Right lobe of liver (tissue), 6 donors: ENCODE measurements at regions not wholly inside any gene's neighbourhood (a gene's known extent, or its start where the extent isn't known, plus 50 kb on each side); places are given as distances from the start of the nearest gene placed in this dataset.

Experiments
- ATAC-seq, 4 donors: fragments of 200-7000 bp; cut with Tn5 transposase; one replicate each; pipeline ENCODE4 v1.9.1; 2020; ENCODE audit warnings: mild to moderate bottlenecking in 4 of 4, moderate library complexity in 4 of 4
- DNase-seq, 3 donors: peaks; one replicate each; pipeline ENCODE4 v3.0.0-alpha.2; 2020
- H3K27ac ChIP-seq, 3 donors: fragments of 200-600 bp; one replicate each; pipeline ENCODE4 v1.8.0; 2022
- H3K27me3 ChIP-seq, 2 donors: fragments of 200-600 bp; one replicate each; pipeline ENCODE4 v1.8.0; 2022
- H3K36me3 ChIP-seq, 4 donors: fragments of 200-600 bp; sonication (generic) in 1 of 4; one replicate each; pipeline versions ENCODE4 v1.5.1 to v1.8.0; 2017 to 2022; ENCODE audit warnings: control low read depth in 1 of 4
- H3K4me1 ChIP-seq, 4 donors: fragments of 200-600 bp; sonication (generic) in 1 of 4; one replicate each; pipeline versions ENCODE4 v1.5.1 to v1.8.0; 2017 to 2022; ENCODE audit warnings: control low read depth in 1 of 4
- H3K4me3 ChIP-seq, 3 donors: fragments of 200-600 bp; one replicate each; pipeline ENCODE4 v1.8.0; 2022
- H3K9me3 ChIP-seq, 4 donors: fragments of 200-600 bp; sonication (generic) in 1 of 4; one replicate each; pipeline versions ENCODE4 v1.5.1 to v1.8.0; 2017 to 2022; ENCODE audit warnings: control low read depth in 1 of 4
- CTCF ChIP-seq, 4 donors: fragments of 200-600 bp in 3 of 4; fragments of 450-650 bp in 1 of 4; IDR thresholded peaks; one replicate each; pipeline versions ENCODE4 v1.5.1 to v1.8.0; 2016 to 2022; ENCODE audit warnings: antibody characterized with exemption in 4 of 4, mild to moderate bottlenecking in 2 of 4
- POLR2A ChIP-seq: fragments of 450-650 bp; IDR thresholded peaks from one replicate; pipeline ENCODE4 v1.6.1; 2017; ENCODE audit warnings: antibody characterized with exemption, mild to moderate bottlenecking
- WGBS: methylation state at CpG from one replicate; pipeline ENCODE4 v1.1.6; 2018; ENCODE audit warnings: low coverage, low lambda C conversion rate; ENCODE audit not compliant: insufficient coverage; ENCODE audit errors: missing lambda C conversion rate; 5-methylcytosine and 5-hydroxymethylcytosine counted together
- intact Hi-C, 2 donors: fragments of 100-400 bp; cut with DNase I; formaldehyde crosslinking; loops; one replicate each; pipeline versions ENCODE4 v1.11.2 to v1.14.1; 2022
- donor health status: DM: no; HTN: yes; CAD: no.
- donor health status: DM: no; HTN: no; CAD: no.
- donor health status: DM: no; HTN: no; CAD: no.
- donor health status: DM: no; HTN: yes; CAD: no.
- donor health status: DM: no; HTN: yes; CAD: no.

GRCh38 chr20:7470912-7471311 lies 469.3 kb downstream of the HAO1 start:
- Histone ChIP-seq H3K36me3 (no peaks in the 10 kb centered on the region), H3K9me3 (no peaks in the 10 kb centered on the region), H3K4me3 (no peak overlapping the region), H3K4me1 (no peaks in the 10 kb centered on the region), H3K27me3 (no peaks in the 10 kb centered on the region), H3K27ac (no peak overlapping the region)
- DNase-seq (no peak), ATAC-seq (no peak)
- TF ChIP-seq POLR2A (no peak), CTCF (IDR thresholded peaks at IDR 0.05) (no peak)
- 20% methylated on average over 1 of the region's 2 CpGs for WGBS
- intact Hi-C loops: no loop called here

- DNase-seq (no peak), ATAC-seq (no peak)
- H3K4me1 ChIP-seq: no peaks in the 10 kb centered on the region
- H3K27ac ChIP-seq: no peak overlapping the region
- no peaks in the 10 kb centered on the region for H3K36me3 ChIP-seq
- TF ChIP-seq CTCF (IDR thresholded peaks at IDR 0.05) (no peak), POLR2A (no peak)
- intact Hi-C loops: no loop called here
- no peaks in the 10 kb centered on the region for H3K9me3 ChIP-seq
- H3K27me3 ChIP-seq: no peaks in the 10 kb centered on the region
- no peak overlapping the region for H3K4me3 ChIP-seq
These were observed 450.0 kb downstream of the HAO1 start for GRCh38 chr20:7490288-7490687.

GRCh38 chr20:7492257-7492656 lies 448.0 kb downstream of the HAO1 start:
- DNase-seq (no peak), ATAC-seq (no peak)
- Histone ChIP-seq H3K27ac (no peak overlapping the region), H3K27me3 (no peaks in the 10 kb centered on the region), H3K9me3 (no peaks in the 10 kb centered on the region), H3K4me1 (no peaks in the 10 kb centered on the region), H3K4me3 (no peak overlapping the region), H3K36me3 (no peaks in the 10 kb centered on the region)
- intact Hi-C loops: no loop called here
- TF ChIP-seq CTCF (IDR thresholded peaks at IDR 0.05) (no peak), POLR2A (no peak)
- 78% methylated on average over 3 of the region's 3 CpGs for WGBS

- WGBS: 95% methylated on average over 2 of the region's 2 CpGs
- intact Hi-C loops: no loop called here
These were observed 446.9 kb downstream of the HAO1 start for GRCh38 chr20:7493311-7493710.

More at GRCh38 chr20:7493311-7493710, 446.9 kb downstream of the HAO1 start:
- H3K27ac ChIP-seq: no peak overlapping the region
- H3K4me3 ChIP-seq: no peak overlapping the region
- no peak for DNase-seq
- no peak for ATAC-seq
- no peaks in the 10 kb centered on the region for H3K9me3 ChIP-seq
- no peaks in the 10 kb centered on the region for H3K4me1 ChIP-seq
- no peaks in the 10 kb centered on the region for H3K36me3 ChIP-seq
- H3K27me3 ChIP-seq: no peaks in the 10 kb centered on the region
- TF ChIP-seq CTCF (IDR thresholded peaks at IDR 0.05) (no peak), POLR2A (no peak)
